GM18519 (cell line): ENCODE measurements at regions not wholly inside any gene's neighbourhood (a gene's known extent, or its start where the extent isn't known, plus 50 kb on each side); places are given as distances from the start of the nearest gene placed in this dataset.

Experiments used
- ATAC-seq: cut with Tn5 transposase; IDR thresholded peaks from one replicate; pipeline ENCODE4 v1.9.1; 2021; ENCODE audit warnings: mild to moderate bottlenecking, moderate library complexity; ENCODE audit not compliant: unreplicated experiment, low FRiP score

GRCh38 chr5:147036691-147037245 is 158.2 kb upstream of the PPP2R2B start:
- ATAC-seq = no peak

- no peak for ATAC-seq
Measured at GRCh38 chr5:147037515-147038205, 159.1 kb upstream of the PPP2R2B start.

DNA sequence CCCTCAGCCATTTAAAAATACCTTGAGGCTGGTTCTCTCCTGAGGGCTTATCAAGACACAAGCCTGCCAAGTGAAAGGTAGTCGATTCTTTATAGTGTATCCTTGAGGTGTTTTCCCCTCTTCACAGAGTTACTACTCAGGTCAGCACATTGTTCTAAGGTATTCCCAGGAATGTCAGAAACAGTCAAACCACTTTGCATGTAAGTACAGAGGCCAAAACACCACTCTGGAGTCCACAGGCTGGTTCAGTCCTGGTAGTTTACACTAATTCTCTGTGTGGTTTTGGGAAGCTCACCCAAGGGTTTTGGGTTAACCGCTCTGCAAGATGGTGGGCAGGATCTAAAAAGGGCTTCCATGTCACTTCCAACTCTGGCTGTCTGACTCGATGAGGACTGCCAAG is 162.3 kb upstream of the PPP2R2B start:
- ATAC-seq = no peak

- ATAC-seq = no peak
Measured at GRCh38 chr5:147044572-147045273, 166.2 kb upstream of the PPP2R2B start.

- ATAC-seq = no peak
Measured at GRCh38 chr5:147045290-147045689, 166.7 kb upstream of the PPP2R2B start.

- no peak for ATAC-seq
Measured at GRCh38 chr5:147046281-147046680, 167.7 kb upstream of the PPP2R2B start.

GRCh38 chr5:147046894-147047293 is 168.3 kb upstream of the PPP2R2B start:
- no peak for ATAC-seq

DNA sequence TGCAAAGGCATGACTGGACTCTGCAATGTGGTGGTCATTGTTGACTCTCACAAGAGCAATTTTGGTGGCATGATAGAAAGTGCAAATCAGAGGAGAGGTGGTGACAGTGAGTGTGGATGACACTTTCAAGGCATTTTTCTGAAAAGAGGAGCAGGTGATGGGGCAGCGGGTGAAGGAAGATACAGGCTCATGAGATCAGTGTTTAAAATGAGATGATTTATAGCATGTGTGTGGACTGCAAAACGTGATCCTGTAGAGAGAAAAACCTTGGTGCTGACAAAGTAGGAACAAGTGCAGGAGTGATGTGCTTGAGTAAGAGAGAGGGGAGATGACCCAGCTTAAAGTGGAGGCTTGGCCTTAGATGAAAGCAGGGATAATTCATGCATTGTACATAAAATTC is 171.2 kb upstream of the PPP2R2B start:
- no peak for ATAC-seq

- ATAC-seq = no peak
Measured at GRCh38 chr5:147050172-147050571, 171.6 kb upstream of the PPP2R2B start.

DNA sequence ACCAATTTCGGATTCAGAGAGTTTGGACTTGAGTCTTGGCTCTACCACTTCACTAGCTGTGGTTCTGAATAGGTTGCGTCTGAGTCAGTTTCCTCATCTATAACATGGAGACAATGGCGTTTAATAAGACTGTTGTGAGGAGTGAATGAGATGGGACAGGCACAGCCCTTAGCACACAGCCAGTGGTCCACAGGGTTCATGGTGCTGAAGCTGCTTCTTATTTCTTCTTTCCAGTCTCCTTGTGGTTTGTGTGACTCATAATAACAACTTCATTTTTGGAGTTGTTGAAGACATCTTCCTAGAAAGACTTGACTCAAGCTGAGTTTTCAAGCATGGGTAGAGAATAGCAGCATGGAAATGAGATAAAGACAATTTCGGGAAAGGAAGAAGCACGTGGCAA is 172.6 kb upstream of the PPP2R2B start:
- ATAC-seq = no peak

DNA sequence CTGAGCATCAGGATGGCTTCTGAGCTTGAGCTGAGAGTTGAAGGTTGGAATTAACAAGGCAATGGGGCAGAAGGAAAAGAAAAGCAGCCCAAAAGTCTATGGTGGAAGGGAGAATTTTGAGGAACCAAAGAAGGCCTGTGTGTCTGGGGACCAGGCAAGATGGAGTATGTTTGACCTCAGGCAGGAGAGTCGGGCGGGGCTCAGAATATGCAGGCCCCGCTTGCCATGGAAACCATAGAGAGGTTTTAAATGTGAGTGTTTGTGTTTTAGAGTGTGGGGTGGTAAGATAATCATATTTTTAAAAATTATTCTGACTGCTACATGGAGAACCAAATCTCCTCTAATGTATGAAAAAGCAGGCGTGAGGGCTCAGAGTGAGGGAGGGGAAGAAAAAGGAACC is 174.0 kb upstream of the PPP2R2B start:
- no peak for ATAC-seq

DNA sequence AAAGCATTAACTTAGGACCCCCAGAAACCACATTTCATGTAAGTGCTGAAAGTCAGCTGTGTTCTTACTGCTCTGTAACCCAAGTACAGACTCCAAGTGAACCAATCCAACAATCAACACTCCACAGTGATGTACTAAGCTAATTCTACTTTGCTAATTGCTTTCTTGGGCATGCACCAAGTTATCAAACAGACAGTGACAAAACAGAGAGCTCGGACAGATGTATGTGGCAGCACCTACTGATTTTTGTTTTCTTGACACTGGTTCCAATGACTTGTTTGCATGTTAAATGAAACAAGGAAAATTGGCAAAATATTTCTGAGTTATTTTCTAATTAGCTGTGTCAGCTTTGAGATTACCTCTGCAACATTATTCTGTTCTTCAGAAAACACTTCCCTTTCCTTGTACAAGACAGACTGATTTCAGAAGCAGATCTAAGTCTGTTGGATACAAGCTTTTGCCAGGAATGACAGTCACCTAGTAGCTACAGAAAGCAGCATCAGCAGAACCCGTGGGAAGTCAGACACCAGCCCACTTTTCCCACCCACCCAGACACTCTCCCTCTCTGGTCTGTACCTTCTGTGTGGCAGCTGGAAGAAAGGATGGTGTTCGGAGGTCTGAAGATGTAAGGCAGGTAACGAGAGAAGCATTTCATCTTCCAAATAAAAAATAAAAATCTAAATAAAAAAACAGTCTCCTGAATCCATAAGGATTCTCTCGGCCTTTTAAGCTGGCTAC is 176.7 kb upstream of the PPP2R2B start:
- ATAC-seq = no peak

GRCh38 chr5:147055850-147056566 is 177.5 kb upstream of the PPP2R2B start:
- no peak for ATAC-seq

DNA sequence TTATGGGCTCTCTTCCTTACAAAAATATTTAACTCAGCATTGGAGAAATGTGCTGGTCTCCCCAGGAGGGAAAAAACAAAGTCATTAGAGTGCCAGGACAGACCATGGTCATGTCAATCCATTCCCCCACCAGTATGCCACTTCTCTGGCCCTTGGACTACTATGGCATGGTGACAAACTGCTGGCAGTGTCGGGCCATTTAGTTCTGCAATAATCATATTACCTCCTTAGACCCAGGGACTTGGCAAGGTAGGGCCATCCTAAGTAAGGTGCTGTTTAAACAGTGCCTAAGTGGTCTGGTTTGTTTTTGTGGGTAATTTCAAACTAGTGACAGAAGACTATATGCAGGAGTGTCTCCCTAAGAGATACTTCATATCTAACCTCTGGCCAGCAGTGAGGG is 177.8 kb upstream of the STK32A start:
- no peak for ATAC-seq

DNA sequence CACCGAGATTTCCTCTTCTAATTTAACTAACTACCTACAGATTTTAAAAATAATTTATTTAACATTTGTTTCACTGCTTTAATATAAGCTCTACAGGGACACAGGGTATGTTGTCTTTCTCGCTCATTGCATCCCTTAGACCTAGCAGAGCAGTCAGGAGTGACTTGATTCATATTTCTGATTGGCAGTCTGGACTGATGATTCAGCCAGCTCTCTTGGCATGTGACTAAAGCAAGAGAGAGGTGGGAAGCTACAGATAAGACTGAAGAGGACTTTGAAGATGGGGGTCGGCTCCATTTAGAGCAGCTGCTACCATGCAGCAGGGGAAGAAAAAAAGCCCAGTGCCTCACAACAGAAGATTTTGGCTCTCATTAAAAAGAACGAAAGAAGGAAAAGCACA is 173.4 kb upstream of the STK32A start:
- ATAC-seq = no peak

- no peak for ATAC-seq
Measured at GRCh38 chr5:147062427-147062826, 172.4 kb upstream of the STK32A start.

DNA sequence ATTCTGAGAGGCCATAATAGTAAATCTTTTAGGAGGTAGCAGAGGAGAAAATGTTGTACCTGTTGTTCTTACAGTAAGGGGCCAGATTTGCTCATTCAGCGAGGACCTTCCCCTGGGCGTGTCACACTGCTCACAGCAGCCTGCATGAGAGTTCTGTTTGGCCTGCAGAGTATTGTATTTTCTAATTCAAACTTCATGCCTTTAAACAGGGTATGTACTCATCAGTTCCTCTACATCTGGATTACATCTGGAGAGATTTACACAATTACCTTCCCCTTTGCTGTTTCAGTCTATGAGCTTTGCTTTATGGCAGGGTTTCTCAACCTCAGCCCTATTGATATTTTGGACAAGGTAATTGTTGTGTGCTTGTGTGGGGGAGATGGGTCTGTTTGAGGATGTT is 170.9 kb upstream of the STK32A start:
- no peak for ATAC-seq

DNA sequence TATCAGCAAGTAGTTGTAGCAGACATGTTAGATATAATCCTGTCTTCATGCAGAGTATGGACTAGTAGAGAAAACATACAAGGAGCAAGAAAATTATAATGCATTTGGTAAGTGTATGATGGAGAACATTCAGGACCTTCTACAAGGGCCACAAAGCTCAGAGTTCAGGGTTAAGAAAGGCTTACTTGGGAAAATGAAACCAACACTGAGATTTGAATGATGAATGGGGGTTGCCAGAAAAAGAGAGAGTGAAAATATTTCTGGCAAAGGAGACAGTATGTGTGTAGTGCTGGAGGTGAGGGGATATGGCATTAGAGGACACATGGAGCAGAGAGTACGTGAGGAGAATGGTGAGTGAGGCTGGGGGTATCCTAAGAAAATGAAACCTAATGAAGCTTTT is 169.8 kb upstream of the STK32A start:
- ATAC-seq = peak; percentile 45

DNA sequence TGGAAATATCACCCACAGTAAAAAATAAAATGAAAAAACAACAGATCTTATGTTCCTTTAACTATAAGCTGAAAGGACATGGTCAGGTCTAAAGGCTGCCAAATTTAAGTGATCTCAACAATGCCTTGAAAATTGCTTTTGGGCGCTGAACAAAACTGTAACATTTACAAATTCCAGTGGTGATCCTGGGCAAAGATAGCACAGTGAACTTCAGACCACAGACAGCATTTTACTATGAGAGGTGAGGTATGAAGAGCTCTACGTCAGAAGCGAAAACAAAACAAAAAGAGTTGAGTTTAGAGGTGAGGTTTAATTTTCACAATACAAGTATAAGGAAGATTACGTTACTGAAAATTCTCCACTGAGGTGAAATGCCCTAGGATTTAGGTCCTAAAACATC is 165.8 kb upstream of the STK32A start:
- ATAC-seq = no peak

GRCh38 chr5:147072622-147073021 is 162.2 kb upstream of the STK32A start:
- ATAC-seq = no peak

DNA sequence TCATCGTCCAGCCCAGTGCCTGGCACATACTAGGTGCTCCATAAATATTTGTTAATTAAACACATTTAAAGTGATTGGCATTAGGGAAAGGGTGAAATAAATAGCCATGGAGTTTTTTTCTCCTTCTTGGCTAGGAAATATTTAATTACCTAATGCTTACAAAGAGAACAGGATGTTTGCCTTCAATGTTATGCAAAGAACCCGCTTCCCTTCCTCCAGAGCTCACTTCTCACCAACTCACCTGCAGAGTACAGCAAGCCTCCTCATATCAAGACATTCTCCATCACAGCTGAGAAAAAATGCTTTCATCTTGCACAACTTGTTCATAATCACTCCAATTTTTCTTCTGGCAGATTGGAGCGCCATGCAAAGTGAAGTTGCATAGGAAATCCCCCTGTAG is 161.7 kb upstream of the STK32A start:
- no peak for ATAC-seq
